ENCODE measurements at regions not wholly inside any gene's neighbourhood (a gene's known extent, or its start where the extent isn't known, plus 50 kb on each side); places are given as distances from the start of the nearest gene placed in this dataset.

- no peaks in the 10 kb centered on the region for H3K27me3 ChIP-seq
- H3K4me2 ChIP-seq = no peak overlapping the region
- no peak overlapping the region for H3K4me3 ChIP-seq
- no peaks in the 10 kb centered on the region; a peak in 1 of 22 replicates for H3K36me3 ChIP-seq
- no peaks in the 10 kb centered on the region for H4K20me1 ChIP-seq
- peaks cover 19 to 47% (median 27%) of the 10 kb centered on the region in 11 experiments for H3K9me3 ChIP-seq (replicated peaks in 1 of 11)
- no peak for TF ChIP-seq Cebpa-rat (IDR thresholded peaks at IDR 0.05)
- H3K4me1 ChIP-seq = peaks cover 5 to 10% (median 6%) of the 10 kb centered on the region in 10 experiments
- no peak overlapping the region for H3K9ac ChIP-seq
- no peak overlapping the region for H3K27ac ChIP-seq
Observed at GRCh38 chr3:188102861-188103547, 51.0 kb upstream of the LPP start.

- peaks cover 19 to 39% (median 25%) of the 10 kb centered on the region in 11 experiments for H3K9me3 ChIP-seq (replicated peaks in 1 of 11)
- no peaks in the 10 kb centered on the region for H3K27me3 ChIP-seq
- no peak overlapping the region for H3K4me2 ChIP-seq
- no peak overlapping the region for H3K4me3 ChIP-seq
- H3K4me1 ChIP-seq = peaks cover 4 to 7% (median 6%) of the 10 kb centered on the region in 10 experiments; a peak in 19 of 20 replicates
- no peak overlapping the region for H3K9ac ChIP-seq
- H3K27ac ChIP-seq = no peak overlapping the region
- TF ChIP-seq Cebpa-rat (IDR thresholded peaks at IDR 0.05) = no peak
- H4K20me1 ChIP-seq = no peaks in the 10 kb centered on the region
- H3K36me3 ChIP-seq = no peaks in the 10 kb centered on the region; a peak in 1 of 22 replicates
Observed at GRCh38 chr3:188104050-188104449, 49.9 kb upstream of the LPP start.
